ENCODE measurements at regions not wholly inside any gene's neighbourhood (a gene's known extent, or its start where the extent isn't known, plus 50 kb on each side); places are given as distances from the start of the nearest gene placed in this dataset.

- Histone ChIP-seq H2BK15ac (ENCODE audit: low read depth, low read length) (no peak overlapping the region), H3K4ac (ENCODE audit: low read depth, low read length) (no peak overlapping the region), H3K79me2 (ENCODE audit: insufficient read depth, low read length) (no peaks in the 10 kb centered on the region), H2BK5ac (ENCODE audit: insufficient read length, low read length) (no peak overlapping the region), H3K56ac (ENCODE audit: insufficient read length, low read depth, low read length) (no peak overlapping the region), H2AFZ (ENCODE audit: low read length) (no peak overlapping the region), H2BK12ac (ENCODE audit: insufficient read length, low read depth, low read length) (no peak overlapping the region), H4K91ac (ENCODE audit: insufficient read length, low read depth, low read length) (no peak overlapping the region), H3K14ac (ENCODE audit: insufficient read depth, low read length) (no peak overlapping the region), H3K23ac (ENCODE audit: insufficient read length, low read depth, low read length) (no peak overlapping the region), H3K27me3 (ENCODE audit: insufficient read depth, low read length) (no peaks in the 10 kb centered on the region), H3T11ph (ENCODE audit: low read length) (no peak overlapping the region), H3K9me3 (ENCODE audit: control insufficient read depth, low read depth, low read length) (no peaks in the 10 kb centered on the region), H3K23me2 (ENCODE audit: insufficient read length, low read depth, low read length, poor library complexity, severe bottlenecking) (no peaks in the 10 kb centered on the region), H3K4me2 (ENCODE audit: insufficient read depth, insufficient read length, low read length) (no peak overlapping the region), H3K4me1 (ENCODE audit: insufficient read depth, low read length) (0 out of 2 replicates have a peak, but pooled peaks cover 4% of the 10 kb centered on the region), H4K5ac (ENCODE audit: insufficient read length, low read depth, low read length) (no peak overlapping the region), H3K9ac (ENCODE audit: extremely low read depth, insufficient read length, low read length) (no peak overlapping the region), H2BK20ac (ENCODE audit: low read depth, low read length, poor library complexity, severe bottlenecking) (no peak overlapping the region), H3K79me1 (ENCODE audit: insufficient read depth, low read depth, low read length, poor library complexity, severe bottlenecking) (no peaks in the 10 kb centered on the region), H3K18ac (ENCODE audit: insufficient read length, low read depth, low read length) (no peak overlapping the region), H2BK120ac (ENCODE audit: low read depth, low read length, poor library complexity, severe bottlenecking) (no peak overlapping the region), H3K27ac (ENCODE audit: insufficient read length, low read depth, low read length) (no peak overlapping the region), H2AK5ac (ENCODE audit: insufficient read length, low read length) (no peak overlapping the region), H4K8ac (replicated peaks; ENCODE audit: insufficient read length, low read depth, low read length) (no peak overlapping the region), H4K20me1 (ENCODE audit: control insufficient read depth, insufficient read depth, insufficient read length) (no peaks in the 10 kb centered on the region)
- Mint-ChIP-seq H3K4me1 (peaks cover 16 to 17% of the 10 kb centered on the region in 2 experiments), H3K27me3 (ENCODE audit: low read depth) (no peaks in the 10 kb centered on the region; the same call in 1 of the 2 replicates), H3K9me3 (peaks cover 4 to 5% of the 10 kb centered on the region in 2 experiments; a peak in 4 of 5 replicates), H3K4me3 (no peak overlapping the region), H3K36me3 (ENCODE audit: insufficient read depth in 1 of 3, low read depth in 3 of 3) (peaks cover 0 to 14% (median 3%) of the 10 kb centered on the region in 3 experiments; a peak in 3 of 7 replicates), H3K27ac (no peak overlapping the region)
- WGBS (ENCODE audit: extremely low coverage, insufficient read length, low lambda C conversion rate), result no CpG with 5 or more reads among the region's 3 CpGs
- DNase-seq, result no peak
- TF ChIP-seq, protein P1, sequence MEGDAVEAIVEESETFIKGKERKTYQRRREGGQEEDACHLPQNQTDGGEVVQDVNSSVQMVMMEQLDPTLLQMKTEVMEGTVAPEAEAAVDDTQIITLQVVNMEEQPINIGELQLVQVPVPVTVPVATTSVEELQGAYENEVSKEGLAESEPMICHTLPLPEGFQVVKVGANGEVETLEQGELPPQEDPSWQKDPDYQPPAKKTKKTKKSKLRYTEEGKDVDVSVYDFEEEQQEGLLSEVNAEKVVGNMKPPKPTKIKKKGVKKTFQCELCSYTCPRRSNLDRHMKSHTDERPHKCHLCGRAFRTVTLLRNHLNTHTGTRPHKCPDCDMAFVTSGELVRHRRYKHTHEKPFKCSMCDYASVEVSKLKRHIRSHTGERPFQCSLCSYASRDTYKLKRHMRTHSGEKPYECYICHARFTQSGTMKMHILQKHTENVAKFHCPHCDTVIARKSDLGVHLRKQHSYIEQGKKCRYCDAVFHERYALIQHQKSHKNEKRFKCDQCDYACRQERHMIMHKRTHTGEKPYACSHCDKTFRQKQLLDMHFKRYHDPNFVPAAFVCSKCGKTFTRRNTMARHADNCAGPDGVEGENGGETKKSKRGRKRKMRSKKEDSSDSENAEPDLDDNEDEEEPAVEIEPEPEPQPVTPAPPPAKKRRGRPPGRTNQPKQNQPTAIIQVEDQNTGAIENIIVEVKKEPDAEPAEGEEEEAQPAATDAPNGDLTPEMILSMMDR (conservative IDR thresholded peaks at IDR 0.05), result peak; percentile 62
Measured at GRCh38 chr9:82763656-82764055, 299.3 kb downstream of the RASEF start.
